ENCODE measurements at regions not wholly inside any gene's neighbourhood (a gene's known extent, or its start where the extent isn't known, plus 50 kb on each side); places are given as distances from the start of the nearest gene placed in this dataset.

GRCh38 chr12:63498239-63498638, 170.1 kb downstream of the DPY19L2 start:
- Mint-ChIP-seq H3K36me3 (no peaks in the 10 kb centered on the region), H3K27me3 (ENCODE audit: low read depth in 3 of 3) (no peaks in the 10 kb centered on the region), H3K4me1 (no peaks in the 10 kb centered on the region), H3K4me3 (no peak overlapping the region), H3K27ac (no peak overlapping the region), H3K9me3 (peaks cover 0 to 9% (median 4%) of the 10 kb centered on the region in 7 donors)
- no peak for DNase-seq
- no peaks in the 10 kb centered on the region for H4K20me1 ChIP-seq (ENCODE audit: insufficient read depth, low read length)
- H3K9me3 ChIP-seq (replicated peaks in 1 of 2; ENCODE audit: control insufficient read depth in 1 of 2, insufficient read depth in 1 of 2, low read length in 2 of 2) = peaks cover 0 to 4% of the 10 kb centered on the region in 2 donors
- no peaks in the 10 kb centered on the region for H3K27me3 ChIP-seq (ENCODE audit: control insufficient read depth in 2 of 2, insufficient read depth in 2 of 2, low read length in 2 of 2)
- no peaks in the 10 kb centered on the region for H3K79me2 ChIP-seq (ENCODE audit: insufficient read depth, low read length)
- no peaks in the 10 kb centered on the region for H3K4me1 ChIP-seq (ENCODE audit: control insufficient read depth in 1 of 2, insufficient read depth in 2 of 2, low read length in 2 of 2)
- TF ChIP-seq CTCF (IDR thresholded peaks at IDR 0.05) = no peak
- no peak overlapping the region for H3K4me2 ChIP-seq (replicated peaks; ENCODE audit: extremely low read depth, low read length, poor library complexity, severe bottlenecking)
- intact Hi-C loops (cut with micrococcal nuclease) = no loop called here
- H3K9ac ChIP-seq (ENCODE audit: insufficient read depth, low read length, poor library complexity, severe bottlenecking) = no peak overlapping the region
- H3K4me3 ChIP-seq (replicated peaks in 1 of 3; ENCODE audit: low read depth in 2 of 3, low read length in 3 of 3) = no peak overlapping the region
- H3K36me3 ChIP-seq (replicated peaks in 1 of 2; ENCODE audit: control insufficient read depth in 1 of 2, insufficient read depth in 2 of 2, low read length in 2 of 2) = no peaks in the 10 kb centered on the region
- no peak overlapping the region for H2AFZ ChIP-seq (ENCODE audit: insufficient read depth, low read depth, low read length, poor library complexity, severe bottlenecking)
- no peak overlapping the region for H3K27ac ChIP-seq (ENCODE audit: low read depth in 1 of 2, low read length in 2 of 2)

GRCh38 chr12:63496654-63497053, 171.6 kb downstream of the DPY19L2 start:
- Mint-ChIP-seq H3K4me3 (no peak overlapping the region), H3K27me3 (ENCODE audit: low read depth in 3 of 3) (no peaks in the 10 kb centered on the region), H3K4me1 (no peaks in the 10 kb centered on the region), H3K9me3 (peaks cover 3 to 9% (median 5%) of the 10 kb centered on the region in 7 donors), H3K27ac (no peak overlapping the region), H3K36me3 (no peaks in the 10 kb centered on the region)
- H2AFZ ChIP-seq (ENCODE audit: insufficient read depth, low read depth, low read length, poor library complexity, severe bottlenecking) = no peak overlapping the region
- no peak overlapping the region for H3K9ac ChIP-seq (ENCODE audit: insufficient read depth, low read length, poor library complexity, severe bottlenecking)
- no peaks in the 10 kb centered on the region for H3K36me3 ChIP-seq (replicated peaks in 1 of 2; ENCODE audit: control insufficient read depth in 1 of 2, insufficient read depth in 2 of 2, low read length in 2 of 2)
- intact Hi-C loops (cut with micrococcal nuclease) = no loop called here
- no peak overlapping the region for H3K4me3 ChIP-seq (replicated peaks in 1 of 3; ENCODE audit: low read depth in 2 of 3, low read length in 3 of 3)
- peaks cover 0 to 4% of the 10 kb centered on the region in 2 donors for H3K9me3 ChIP-seq (replicated peaks in 1 of 2; ENCODE audit: control insufficient read depth in 1 of 2, insufficient read depth in 1 of 2, low read length in 2 of 2)
- H3K27me3 ChIP-seq (ENCODE audit: control insufficient read depth in 2 of 2, insufficient read depth in 2 of 2, low read length in 2 of 2) = no peaks in the 10 kb centered on the region
- H3K27ac ChIP-seq (ENCODE audit: low read depth in 1 of 2, low read length in 2 of 2) = no peak overlapping the region
- no CpG with 5 or more reads among the region's 2 CpGs for WGBS (ENCODE audit: insufficient coverage)
- no peaks in the 10 kb centered on the region for H3K79me2 ChIP-seq (ENCODE audit: insufficient read depth, low read length)
- no peaks in the 10 kb centered on the region for H4K20me1 ChIP-seq (ENCODE audit: insufficient read depth, low read length)
- no peak for TF ChIP-seq CTCF (IDR thresholded peaks at IDR 0.05)
- no peak for DNase-seq
- no peaks in the 10 kb centered on the region for H3K4me1 ChIP-seq (ENCODE audit: control insufficient read depth in 1 of 2, insufficient read depth in 2 of 2, low read length in 2 of 2)
- H3K4me2 ChIP-seq (replicated peaks; ENCODE audit: extremely low read depth, low read length, poor library complexity, severe bottlenecking) = no peak overlapping the region
